Fibroblast of the conjunctiva (primary cell): ENCODE measurements at regions not wholly inside any gene's neighbourhood (a gene's known extent, or its start where the extent isn't known, plus 50 kb on each side); places are given as distances from the start of the nearest gene placed in this dataset.

Source experiments
- DNase-seq: peaks from one replicate; pipeline ENCODE4 v3.0.0-alpha.2; 2010; ENCODE audit warnings: low read depth

DNA sequence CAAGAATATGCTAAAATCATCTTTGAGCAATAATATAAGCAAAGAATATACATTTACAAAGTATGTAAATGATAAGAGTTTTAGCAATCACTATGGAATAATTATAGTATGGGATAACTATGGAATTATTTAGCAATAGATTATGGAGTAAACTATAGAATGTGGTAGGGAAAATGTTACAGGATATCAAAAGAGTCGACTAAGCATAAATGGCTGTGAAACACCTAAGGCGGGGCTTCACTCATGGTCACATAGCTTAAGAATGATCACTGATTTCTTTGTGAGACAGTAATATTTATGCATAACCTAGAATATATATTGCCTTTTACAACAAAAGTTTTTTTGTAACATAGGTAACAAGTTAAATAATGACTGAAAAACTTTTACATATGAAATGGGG is 2049.7 kb downstream of the ARAP2 start:
- no peak for DNase-seq

DNA sequence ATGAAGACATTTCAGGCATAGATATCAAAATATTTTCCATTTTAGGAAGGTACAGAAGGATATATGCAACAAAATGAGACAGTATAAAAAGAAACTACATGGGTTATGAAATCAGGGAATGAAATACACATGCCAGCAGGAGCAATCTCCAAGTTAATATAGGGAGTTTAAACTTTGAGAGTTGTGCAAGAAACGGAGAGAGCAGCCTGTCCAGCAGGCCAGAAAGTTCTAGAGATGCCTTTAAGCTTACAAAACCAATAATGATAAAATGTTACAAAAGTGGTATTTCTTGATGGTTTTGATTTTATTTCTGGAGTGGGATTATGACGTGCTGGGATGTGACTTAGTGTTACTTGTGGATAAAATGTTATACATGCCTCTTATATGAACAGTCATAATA is 2047.9 kb downstream of the ARAP2 start:
- DNase-seq: peak; percentile 28

DNA sequence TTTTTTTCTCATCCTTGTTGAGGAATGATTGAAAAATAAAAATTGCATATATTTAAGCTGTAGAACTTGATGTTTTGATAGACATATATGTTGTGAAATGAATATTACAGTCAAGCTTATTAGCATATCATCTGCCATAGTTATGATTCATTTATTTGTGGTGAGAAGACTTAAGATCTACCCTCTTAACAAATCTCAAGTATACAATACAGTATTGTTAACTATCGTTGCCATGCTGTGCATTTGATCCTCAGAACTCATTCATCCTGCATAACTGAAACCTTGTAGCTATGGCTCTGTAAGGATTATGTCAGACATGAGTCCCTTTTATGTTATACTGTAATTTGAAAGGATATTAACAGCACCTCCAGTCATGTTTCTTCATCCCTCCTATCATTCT is 2045.3 kb downstream of the ARAP2 start:
- no peak for DNase-seq

DNA sequence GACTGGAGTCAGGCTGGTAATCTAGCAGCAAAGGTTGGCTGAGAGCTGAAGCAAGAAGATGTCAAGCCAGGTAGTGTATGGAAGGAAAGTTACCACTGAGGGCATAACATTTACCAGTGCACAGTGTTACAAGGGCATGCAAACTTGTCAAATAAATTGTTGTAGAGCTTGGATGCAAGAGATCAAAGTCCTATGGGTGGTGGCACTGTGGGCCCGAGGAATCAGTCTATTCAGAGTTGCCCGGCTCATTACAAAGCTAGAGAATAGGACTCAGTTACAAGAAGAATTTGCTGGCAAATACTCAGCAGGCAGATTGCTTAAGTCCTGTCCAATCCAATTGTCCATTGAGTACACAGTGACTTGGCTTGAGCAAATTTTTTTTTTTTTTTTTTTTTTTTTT is 2043.8 kb downstream of the ARAP2 start:
- no peak for DNase-seq

DNA sequence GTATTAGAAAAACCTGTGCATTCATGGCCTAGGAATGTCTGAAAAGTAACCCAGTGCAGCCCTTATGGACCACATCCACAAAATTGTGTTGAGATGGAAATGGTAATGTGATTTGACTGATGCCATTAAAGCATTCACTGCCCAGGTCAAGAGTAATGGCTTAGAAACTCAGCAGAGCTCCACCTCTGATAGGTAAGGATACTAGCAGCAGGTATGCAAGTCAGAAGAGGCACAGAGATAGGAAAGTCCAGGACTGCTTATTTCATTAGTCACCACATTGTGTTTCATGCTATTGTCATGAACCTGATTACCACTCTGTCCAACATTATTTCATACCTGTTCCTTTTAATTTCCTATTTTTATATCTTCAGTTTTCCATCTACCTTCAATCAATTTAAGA is 2042.2 kb downstream of the ARAP2 start:
- DNase-seq: no peak

DNA sequence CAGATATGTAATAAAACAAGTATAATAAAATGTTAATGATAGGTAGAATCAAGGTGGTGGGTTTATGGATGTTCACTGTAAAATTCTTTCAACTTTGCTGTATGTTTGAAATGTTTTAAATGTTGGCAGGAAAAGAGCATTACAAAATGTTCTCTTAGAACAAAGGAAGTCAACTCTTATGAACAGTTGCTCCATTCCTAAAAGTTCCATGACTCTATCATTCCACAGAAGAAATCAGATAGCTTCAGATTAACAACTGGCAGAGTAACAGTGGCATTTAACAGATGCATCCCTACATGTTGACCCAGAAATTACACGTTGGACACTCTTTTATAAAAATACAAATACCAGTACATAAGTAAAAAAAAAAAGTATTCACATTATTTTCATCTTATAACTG is 2023.7 kb downstream of the ARAP2 start:
- no peak for DNase-seq

DNA sequence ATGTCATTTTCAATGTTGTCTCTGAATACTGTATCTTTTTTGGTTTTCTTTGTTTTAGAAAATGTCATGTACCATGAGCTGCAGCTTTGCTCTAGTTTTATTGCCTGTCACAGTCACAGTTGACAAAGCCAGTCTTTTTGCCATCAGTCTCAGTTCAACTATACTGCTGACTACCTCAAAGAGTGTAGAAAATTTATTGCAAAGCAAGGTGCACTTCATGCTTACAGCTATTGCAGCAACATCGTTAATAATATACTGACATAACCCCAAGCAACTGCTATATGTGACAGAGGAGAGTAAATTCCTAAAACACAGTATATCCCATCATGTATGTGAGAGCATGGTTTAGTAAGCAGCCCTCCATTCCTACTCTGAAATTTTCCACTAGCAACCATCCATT is 2022.3 kb downstream of the ARAP2 start:
- no peak for DNase-seq

DNA sequence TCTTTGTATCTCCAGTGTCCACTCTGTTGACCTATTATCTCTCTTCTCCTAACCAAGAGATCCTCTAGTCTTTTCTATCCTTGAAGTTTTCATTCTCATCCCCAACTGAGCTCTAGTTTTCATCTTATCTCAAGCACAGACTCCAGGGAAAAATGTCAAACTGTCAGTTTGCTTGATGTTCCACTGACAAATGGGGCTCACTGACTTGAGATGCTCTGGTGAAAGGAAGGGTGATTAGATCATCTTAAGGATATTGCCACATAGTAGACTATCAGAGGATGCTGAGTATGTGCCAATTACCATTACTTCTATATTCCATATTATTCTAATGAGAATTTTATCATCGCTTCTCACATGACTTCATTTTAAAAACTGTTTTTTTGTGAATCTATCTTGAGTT is 2008.2 kb downstream of the ARAP2 start:
- no peak for DNase-seq

DNA sequence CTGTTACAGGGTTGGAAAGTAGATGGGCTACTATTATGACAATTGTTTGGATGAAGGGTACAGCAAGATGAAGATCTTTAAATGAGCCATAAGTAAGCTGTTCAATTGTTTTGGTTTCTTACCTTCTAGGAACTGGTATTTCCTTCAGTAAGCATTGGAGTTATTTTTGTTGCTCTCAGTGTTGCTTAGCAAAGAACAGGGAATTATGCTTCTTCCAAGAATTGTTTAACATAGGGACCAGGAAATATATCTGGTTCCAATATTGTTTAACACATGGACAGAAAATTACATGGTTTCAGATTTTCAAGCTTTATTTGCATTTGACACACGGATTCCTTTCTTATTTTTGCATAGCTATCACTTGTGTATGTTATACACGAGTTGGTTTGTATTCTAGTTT is 1999.0 kb downstream of the ARAP2 start:
- no peak for DNase-seq

DNA sequence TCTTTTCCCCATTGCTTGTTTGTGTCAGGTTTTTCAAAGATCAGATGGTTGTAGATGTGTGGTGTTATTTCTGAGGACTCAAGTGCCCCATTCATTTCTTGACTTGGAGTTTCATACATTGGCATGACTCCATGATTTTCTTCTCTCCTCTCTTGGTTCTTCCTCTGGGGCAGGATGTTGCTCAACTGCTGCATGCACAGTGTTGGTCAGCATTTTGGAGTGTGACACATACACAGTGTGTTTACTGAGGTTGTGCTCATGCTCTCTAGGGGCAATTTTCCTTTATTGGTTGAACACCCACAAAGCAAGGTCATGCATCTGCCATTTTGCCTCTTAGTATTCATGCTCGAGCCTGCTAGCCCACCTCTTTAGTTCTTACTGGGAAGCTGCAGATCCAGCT is 1993.8 kb downstream of the ARAP2 start:
- peak; percentile 23 for DNase-seq

DNA sequence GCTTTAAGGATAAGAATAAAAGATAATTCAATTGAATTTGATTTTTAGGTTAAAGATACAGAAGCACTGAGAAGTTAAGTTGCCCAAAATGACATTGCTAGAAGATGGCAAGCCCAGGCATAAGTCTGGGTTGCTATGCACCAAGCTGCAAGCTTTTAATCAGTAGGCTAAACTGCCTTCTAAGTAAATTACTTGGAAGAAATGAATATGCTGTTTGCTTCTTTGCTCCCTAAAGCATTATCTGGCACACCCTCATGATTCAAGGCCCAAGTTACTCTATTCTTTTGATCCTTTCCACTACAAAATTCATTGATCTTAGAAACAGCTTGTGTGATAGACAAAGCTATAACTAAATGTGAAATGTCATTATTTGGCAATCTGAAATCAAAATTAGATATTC is 1991.1 kb downstream of the ARAP2 start:
- no peak for DNase-seq

DNA sequence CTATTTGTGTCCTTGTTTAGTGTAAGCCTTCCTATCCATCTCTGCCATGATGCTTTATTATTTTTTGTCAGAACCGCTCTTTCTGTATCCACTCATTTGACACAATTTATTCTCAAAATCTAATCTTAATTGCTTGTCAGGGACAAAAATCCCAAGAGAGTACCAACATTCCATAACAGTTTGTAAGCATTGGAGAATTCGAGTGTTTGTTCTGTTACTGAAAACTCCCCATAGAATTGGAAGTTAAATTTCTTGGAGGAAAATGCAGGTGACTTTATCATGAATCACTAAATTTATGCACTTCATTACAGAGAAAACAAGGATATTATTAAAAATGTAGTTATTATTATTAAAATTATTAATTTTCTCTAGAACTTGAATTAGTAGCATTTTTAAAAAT is 1986.1 kb downstream of the ARAP2 start:
- no peak for DNase-seq

DNA sequence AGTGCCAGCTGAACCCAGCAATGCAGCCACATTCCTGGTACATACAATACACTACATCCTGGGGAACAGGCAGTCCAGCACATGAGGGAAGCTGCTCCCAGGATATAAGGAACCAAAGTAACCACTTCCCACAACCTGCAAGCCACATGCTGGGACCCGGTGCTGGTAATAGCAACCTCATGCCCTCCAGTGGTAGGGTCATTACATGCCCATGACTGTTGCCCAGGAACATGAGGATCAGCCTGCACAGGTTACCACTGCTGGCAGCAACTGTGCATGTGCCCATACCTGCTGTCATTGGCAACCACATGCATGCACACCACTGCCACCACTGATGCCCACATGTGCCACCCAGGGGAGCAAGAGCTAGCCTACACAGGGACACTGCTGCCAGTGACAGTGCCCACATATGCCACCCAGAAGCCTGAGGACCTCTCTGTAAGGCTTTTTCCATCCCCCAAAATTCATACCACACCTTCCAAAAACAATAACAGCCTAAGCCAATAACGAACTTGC is 1982.5 kb downstream of the ARAP2 start:
- no peak for DNase-seq

DNA sequence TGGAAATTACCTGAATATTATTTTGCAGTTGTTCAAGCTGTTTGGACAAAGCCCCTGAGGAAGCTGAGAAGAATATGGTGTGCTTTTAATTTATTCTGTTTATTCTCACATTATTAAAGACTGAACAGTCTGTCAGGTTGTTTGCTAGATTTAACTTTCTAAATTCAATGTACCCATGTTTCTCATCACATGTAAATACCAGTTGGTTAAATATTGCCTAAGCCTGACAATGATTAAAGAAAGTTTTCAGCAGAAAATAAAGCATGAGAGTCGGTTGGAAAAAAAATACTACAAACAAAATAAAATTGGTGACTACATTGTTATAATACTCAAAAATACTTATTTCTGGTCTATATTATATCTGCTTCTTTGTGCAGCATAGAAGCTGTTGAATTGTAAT is 1974.7 kb downstream of the ARAP2 start:
- DNase-seq: no peak

DNA sequence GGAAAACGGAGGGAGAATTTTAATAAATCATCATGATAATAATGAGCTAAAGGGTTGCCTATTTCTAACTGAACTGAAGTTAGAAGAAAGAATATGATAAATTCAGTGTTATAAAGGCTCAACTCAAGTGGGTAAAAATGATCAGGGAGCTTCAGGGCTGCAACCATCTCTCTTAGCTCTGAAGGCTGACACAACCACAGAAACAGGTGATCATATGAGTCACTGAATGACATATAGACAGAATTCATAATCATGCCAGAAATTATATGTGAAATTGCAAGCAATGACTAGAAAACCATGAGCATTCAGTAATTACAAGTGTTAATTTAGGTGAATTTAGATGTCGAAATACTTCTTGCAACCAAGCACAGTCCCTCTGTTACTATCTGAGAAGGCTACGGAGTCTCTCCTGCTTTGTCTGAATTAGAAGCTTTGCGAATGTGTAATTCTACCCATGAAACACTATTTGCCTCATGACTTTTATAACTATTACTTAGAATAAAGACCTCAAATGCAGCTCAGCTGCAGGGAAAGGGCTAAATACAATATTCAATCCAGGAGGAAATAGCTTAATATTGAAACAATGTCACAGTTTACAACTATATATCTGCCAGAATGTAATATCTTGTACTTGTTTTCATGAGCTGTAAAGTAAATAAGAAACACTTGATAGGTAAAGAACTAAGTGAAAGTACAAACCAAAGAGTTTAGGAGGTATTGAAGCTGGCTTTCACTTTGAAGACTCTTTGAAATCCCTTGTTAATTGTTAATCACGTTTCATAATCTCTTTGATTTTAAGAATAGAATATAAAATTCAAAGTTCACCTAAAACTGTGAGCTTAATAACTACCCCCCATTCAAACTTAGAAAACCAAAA is 1972.6 kb downstream of the ARAP2 start:
- no peak for DNase-seq

DNA sequence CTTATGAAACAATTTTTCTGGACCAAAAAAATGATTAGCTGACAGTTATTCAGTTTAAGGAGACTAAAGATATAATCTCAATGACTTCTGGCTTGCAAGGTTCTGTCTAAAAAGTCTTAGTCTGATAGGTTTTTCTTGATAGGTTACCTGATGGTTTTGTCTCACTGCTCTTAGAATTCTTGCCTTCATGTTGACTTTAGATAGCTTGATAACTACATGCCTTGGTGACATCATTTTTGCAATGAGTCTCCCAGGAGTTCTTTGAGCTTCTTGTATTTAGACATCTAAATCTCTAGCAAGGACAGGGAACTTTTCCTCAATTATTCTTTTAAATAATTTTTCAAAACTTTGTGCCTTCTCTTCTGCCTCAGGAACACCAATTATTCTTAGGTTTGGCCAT is 1965.3 kb downstream of the ARAP2 start:
- no peak for DNase-seq

DNA sequence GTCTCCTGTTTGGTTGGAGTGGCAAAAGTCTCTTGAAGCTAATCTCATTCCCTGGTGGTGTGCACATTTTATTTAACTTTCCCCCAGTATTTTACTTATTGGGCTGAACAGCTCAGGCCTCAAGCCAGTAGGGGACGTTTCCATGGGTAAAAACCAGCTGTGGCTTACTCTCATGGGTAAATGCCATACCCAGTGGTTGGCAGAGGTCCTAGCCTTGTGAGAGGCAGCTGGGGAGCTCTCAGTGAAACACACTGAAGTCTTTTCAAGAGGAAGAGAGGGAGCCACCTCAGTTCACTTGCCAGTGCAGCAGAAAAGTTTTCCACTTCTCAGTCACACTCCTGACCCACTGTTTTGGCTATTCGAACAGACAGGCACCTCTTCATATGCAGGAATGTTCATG is 1964.2 kb downstream of the ARAP2 start:
- no peak for DNase-seq

DNA sequence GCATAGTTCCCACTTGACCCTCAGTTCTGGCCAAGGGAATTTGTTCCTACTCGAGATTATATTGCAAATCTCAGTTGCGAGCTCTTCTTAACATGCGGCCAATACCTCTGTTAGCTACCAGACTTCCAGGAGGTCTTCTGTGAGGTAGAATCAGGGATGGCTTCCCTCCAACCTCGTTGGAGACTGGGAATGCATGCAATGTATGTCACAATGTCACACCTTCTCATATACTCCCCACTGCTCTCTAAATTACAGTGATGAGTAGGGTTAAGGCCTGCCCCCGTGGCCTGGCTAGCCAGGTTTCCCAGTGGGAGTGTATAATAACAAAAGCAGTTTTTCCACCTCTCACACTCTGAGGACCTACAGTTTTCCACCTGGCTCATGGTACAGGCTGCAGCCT is 1962.5 kb downstream of the ARAP2 start:
- no peak for DNase-seq

DNA sequence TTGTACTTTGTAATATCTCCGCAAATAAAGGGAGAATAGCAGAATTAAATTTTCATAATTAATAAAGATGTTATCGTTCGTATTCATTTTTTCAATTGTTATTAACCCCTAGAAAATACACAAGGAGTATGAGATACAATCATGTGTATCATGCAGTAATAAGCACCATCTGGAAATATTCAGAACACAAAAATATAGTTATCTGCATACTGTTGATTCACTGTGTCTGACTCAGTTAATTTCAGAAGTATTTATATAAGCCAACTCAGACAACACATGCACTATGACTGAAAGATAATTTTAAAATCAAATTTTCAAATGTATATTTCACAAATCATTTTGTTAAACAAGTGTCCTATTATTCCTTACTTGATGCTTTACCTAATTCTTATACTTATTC is 1954.8 kb downstream of the ARAP2 start:
- no peak for DNase-seq

DNA sequence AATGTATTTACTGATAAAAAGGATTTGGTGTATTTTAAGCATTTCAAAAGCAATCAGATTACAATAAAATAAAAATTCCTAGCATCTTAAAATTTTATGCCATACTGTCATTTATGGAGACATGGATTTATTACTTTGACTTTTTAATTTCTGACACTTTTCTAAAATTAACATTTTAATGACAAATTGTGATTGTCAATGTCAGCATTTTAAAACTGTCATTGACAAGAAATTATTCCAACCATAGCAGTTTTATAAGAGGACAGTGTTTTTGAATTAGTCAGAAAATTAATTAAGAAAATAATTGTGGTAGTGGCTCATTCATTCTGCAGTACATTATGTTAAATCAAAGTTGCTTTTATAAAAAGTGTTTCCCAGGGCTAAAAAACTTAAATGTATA is 1954.4 kb downstream of the ARAP2 start:
- DNase-seq: no peak

DNA sequence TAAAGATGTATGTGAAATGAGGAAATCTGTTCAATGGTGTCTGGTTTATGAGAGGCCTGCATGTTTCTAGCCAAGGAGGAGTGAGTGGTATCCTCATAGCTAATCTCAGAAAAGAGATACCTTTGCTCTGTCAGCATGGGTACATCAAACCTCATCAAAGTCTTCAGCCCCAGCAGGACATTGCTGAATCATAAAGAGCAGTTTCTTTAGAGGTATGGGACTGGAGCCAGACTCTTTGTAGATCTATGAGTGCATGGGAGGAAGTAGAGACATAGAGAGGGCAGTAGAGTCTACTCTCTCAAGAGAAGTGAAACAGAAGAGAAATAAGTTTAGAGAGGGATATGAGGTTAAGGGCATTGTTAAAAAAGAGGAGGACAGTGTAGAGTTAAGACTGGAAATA is 1950.9 kb downstream of the ARAP2 start:
- no peak for DNase-seq

DNA sequence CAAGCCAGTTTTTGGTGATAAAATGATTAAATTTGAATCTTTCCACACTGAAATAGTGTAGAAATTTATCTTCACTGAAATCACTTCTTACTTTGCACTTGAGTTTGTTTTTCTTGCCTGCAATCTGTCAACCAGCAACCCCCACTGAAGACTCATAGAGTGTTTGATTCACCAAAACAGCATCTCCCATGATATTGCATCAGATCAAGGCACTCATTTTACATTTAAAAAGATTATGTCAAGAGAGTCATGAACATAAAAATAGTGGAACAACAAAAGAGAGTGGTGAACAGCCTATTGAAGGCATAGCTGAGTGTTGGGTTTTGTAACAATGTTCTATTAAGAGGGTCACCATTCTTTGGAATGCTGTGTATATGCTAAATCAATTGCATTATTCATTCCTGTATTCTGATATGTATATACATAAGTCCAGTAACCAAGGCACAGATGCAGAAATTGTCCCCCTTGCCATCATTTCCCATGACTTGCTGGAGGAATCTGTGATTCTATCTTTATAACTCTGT is 1934.9 kb downstream of the ARAP2 start:
- no peak for DNase-seq

DNA sequence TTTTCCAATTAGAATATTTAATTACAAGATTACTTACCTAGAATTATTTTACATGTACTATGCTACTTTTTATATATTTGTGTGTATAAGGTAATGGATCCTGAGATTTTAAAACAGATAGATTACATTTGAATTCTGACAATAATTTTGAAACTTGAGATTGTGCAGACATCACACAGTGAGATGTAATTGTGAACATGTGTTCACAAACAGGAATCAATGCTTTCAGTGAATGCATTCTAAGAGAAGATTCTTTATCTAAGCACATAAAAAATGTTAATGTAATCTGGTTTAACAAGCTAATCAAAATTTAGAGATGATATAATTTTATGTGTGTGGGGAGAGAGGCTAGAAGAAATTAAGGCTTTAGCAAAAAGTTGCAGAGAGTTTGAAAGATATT is 1925.5 kb downstream of the ARAP2 start:
- DNase-seq: no peak
